Kidney (tissue), 13 donors: ENCODE measurements at regions not wholly inside any gene's neighbourhood (a gene's known extent, or its start where the extent isn't known, plus 50 kb on each side); places are given as distances from the start of the nearest gene placed in this dataset.

Experiments
- DNase-seq, 5 donors: peaks; one replicate each; pipeline ENCODE4 v3.0.0-alpha.2; 2013 to 2020
- FAIRE-seq: peaks from 2 replicates; lab custom pipeline; 2012; peaks lifted over from hg19 to GRCh38; lab: Jason Lieb, UNC
- H3K27ac ChIP-seq, 2 donors: one replicate each; pipeline ENCODE4 v1.7.0; 2013; ENCODE audit warnings: low read depth in 2 of 2, low read length in 2 of 2, inconsistent platforms in 1 of 2
- H3K27me3 ChIP-seq: one replicate; pipeline ENCODE4 v1.7.1; 2013; ENCODE audit warnings: low read length, inconsistent platforms; ENCODE audit not compliant: control insufficient read depth, insufficient read depth
- H3K36me3 ChIP-seq, 3 donors: one replicate each; pipeline versions ENCODE4 v1.7.0 to v1.7.1; 2013; ENCODE audit warnings: low read length in 3 of 3, control low read depth in 1 of 3, inconsistent platforms in 1 of 3; ENCODE audit not compliant: insufficient read depth in 3 of 3, control insufficient read depth in 2 of 3
- H3K4me1 ChIP-seq, 3 donors: one replicate each; pipeline versions ENCODE4 v1.7.0 to v1.7.1; 2013; ENCODE audit warnings: low read length in 3 of 3, inconsistent platforms in 1 of 3, low read depth in 1 of 3; ENCODE audit not compliant: control insufficient read depth in 2 of 3, insufficient read depth in 2 of 3
- H3K4me3 ChIP-seq, 3 donors: one replicate each; pipeline versions ENCODE4 v1.7.0 to v1.8.1; 2013; ENCODE audit warnings: low read length in 3 of 3, control low read depth in 1 of 3, inconsistent platforms in 1 of 3
- H3K9ac ChIP-seq, 3 donors: one replicate each; pipeline versions ENCODE4 v1.7.0 to v1.7.1; 2013; ENCODE audit warnings: low read length in 3 of 3, control low read depth in 1 of 3, inconsistent platforms in 1 of 3
- H3K9me3 ChIP-seq, 3 donors: one replicate each; pipeline versions ENCODE4 v1.7.0 to v1.7.1; 2013; ENCODE audit warnings: low read length in 3 of 3, control low read depth in 1 of 3, inconsistent platforms in 1 of 3; ENCODE audit not compliant: control insufficient read depth in 2 of 3, insufficient read depth in 1 of 3
- intact Hi-C: fragments of 100-400 bp; cut with DNase I; formaldehyde crosslinking; loops from one replicate; pipeline ENCODE4 v1.11.1; 2022
- TF ChIP-seq, protein P1 (sequence below): IDR thresholded peaks from 3 replicates; pipeline ENCODE4 v1.5.1; 2012; ENCODE audit warnings: mild to moderate bottlenecking, moderate library complexity, borderline replicate concordance; ENCODE audit not compliant: insufficient read depth; ENCODE audit errors: extremely low read depth
- donor health status: control.
- donor health status: control.
- donor health status: control.
- donor health status: control.
- donor health status: control.
- donor health status: DM: yes; HTN: yes; CAD: no.
- donor health status: Normal renal cell carcinoma (clear cell type).

GRCh38 chr19:30662211-30662861 is 290.2 kb downstream of the ZNF536 start:
- TF ChIP-seq, protein P1, sequence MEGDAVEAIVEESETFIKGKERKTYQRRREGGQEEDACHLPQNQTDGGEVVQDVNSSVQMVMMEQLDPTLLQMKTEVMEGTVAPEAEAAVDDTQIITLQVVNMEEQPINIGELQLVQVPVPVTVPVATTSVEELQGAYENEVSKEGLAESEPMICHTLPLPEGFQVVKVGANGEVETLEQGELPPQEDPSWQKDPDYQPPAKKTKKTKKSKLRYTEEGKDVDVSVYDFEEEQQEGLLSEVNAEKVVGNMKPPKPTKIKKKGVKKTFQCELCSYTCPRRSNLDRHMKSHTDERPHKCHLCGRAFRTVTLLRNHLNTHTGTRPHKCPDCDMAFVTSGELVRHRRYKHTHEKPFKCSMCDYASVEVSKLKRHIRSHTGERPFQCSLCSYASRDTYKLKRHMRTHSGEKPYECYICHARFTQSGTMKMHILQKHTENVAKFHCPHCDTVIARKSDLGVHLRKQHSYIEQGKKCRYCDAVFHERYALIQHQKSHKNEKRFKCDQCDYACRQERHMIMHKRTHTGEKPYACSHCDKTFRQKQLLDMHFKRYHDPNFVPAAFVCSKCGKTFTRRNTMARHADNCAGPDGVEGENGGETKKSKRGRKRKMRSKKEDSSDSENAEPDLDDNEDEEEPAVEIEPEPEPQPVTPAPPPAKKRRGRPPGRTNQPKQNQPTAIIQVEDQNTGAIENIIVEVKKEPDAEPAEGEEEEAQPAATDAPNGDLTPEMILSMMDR = no peak
- no peaks in the 10 kb centered on the region for H3K9me3 ChIP-seq
- H3K4me3 ChIP-seq = no peak overlapping the region
- no peak for DNase-seq
- no peak overlapping the region for H3K9ac ChIP-seq
- intact Hi-C loops = no loop called here
- H3K27ac ChIP-seq = no peak overlapping the region
- H3K27me3 ChIP-seq = no peaks in the 10 kb centered on the region
- no peaks in the 10 kb centered on the region for H3K36me3 ChIP-seq
- peaks cover 0 to 9% (median 0%) of the 10 kb centered on the region in 3 donors for H3K4me1 ChIP-seq
- no peak for FAIRE-seq

GRCh38 chr19:30659638-30660037 is 287.5 kb downstream of the ZNF536 start:
- Histone ChIP-seq H3K36me3 (no peaks in the 10 kb centered on the region), H3K27me3 (no peaks in the 10 kb centered on the region), H3K9ac (no peak overlapping the region), H3K27ac (no peak overlapping the region), H3K4me3 (no peak overlapping the region), H3K9me3 (no peaks in the 10 kb centered on the region), H3K4me1 (peaks cover 0 to 9% (median 0%) of the 10 kb centered on the region in 3 donors)
- TF ChIP-seq, protein P1 = no peak
- FAIRE-seq (no peak), DNase-seq (no peak)
- intact Hi-C loops = no loop called here

DNA sequence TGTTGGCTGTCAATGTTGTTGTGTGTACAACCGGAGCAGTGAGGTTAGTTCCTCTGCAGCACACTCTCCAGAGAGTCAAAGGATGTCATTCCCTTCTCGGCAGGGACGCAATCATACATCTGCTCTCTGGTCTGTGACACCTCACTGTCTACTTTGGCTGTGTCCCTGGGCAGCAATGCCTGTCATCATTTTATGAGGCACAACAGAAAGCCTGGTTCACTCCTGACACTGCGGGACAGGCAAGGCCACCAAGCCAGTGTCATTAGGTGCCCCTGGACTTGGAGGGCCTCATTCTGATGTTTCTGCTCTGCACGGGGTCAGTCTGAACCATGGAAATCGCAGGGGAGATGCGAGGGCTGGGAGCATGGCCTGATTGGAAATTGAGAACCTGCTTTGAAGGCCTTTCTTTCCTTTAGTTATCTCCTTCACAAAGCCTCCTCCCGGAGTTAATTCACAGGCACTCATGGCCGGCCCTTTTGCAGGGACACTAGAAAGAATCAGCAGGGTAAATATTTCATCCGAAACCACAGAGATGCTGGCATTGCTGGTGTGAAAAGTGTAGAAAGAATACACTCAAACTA is 284.4 kb downstream of the ZNF536 start:
- Histone ChIP-seq H3K36me3 (no peaks in the 10 kb centered on the region), H3K27me3 (no peaks in the 10 kb centered on the region), H3K27ac (no peak overlapping the region), H3K9me3 (no peaks in the 10 kb centered on the region), H3K4me3 (no peak overlapping the region), H3K9ac (no peak overlapping the region), H3K4me1 (no peaks in the 10 kb centered on the region)
- no peak for DNase-seq
- intact Hi-C loops = no loop called here
- FAIRE-seq = no peak
- TF ChIP-seq, protein P1 = no peak
